H9 (cell line): ENCODE measurements at regions not wholly inside any gene's neighbourhood (a gene's known extent, or its start where the extent isn't known, plus 50 kb on each side); places are given as distances from the start of the nearest gene placed in this dataset.

Experiments
- DNase-seq: peaks from one replicate; pipeline ENCODE4 v3.0.0-alpha.2; 2017
- H2AFZ ChIP-seq: one replicate; pipeline ENCODE4 v1.6.1; 2013; ENCODE audit warnings: mild to moderate bottlenecking, low read length, control low read depth, moderate library complexity
- H2AK5ac ChIP-seq: 2 replicates; pipeline ENCODE4 v1.6.1; 2013; ENCODE audit warnings: low read length, control low read depth, mixed read lengths; ENCODE audit not compliant: insufficient read length
- H2BK120ac ChIP-seq: one replicate; pipeline ENCODE4 v1.6.1; 2013; ENCODE audit warnings: low read depth, mild to moderate bottlenecking, low read length, control low read depth, inconsistent platforms; ENCODE audit not compliant: poor library complexity, severe bottlenecking
- H2BK12ac ChIP-seq: 2 replicates; pipeline ENCODE4 v1.6.1; 2013; ENCODE audit warnings: low read length, control low read depth, mixed read lengths, low read depth; ENCODE audit not compliant: insufficient read length
- H2BK15ac ChIP-seq: 2 replicates; pipeline ENCODE4 v1.6.1; 2013; ENCODE audit warnings: low read depth, low read length, control low read depth
- H2BK20ac ChIP-seq: one replicate; pipeline ENCODE4 v1.6.1; 2013; ENCODE audit warnings: low read depth, mild to moderate bottlenecking, low read length, control low read depth, inconsistent platforms; ENCODE audit not compliant: poor library complexity, severe bottlenecking
- H2BK5ac ChIP-seq: 2 replicates; pipeline ENCODE4 v1.6.1; 2013; ENCODE audit warnings: low read length, control low read depth, mixed read lengths; ENCODE audit not compliant: insufficient read length
- H3K14ac ChIP-seq: 2 replicates; pipeline ENCODE4 v1.6.1; 2013; ENCODE audit warnings: low read length, control low read depth; ENCODE audit not compliant: insufficient read depth
- H3K18ac ChIP-seq: 2 replicates; pipeline ENCODE4 v1.6.1; 2013; ENCODE audit warnings: low read depth, mild to moderate bottlenecking, mixed read lengths, low read length, control low read depth; ENCODE audit not compliant: insufficient read length
- H3K23ac ChIP-seq: 2 replicates; pipeline ENCODE4 v1.6.1; 2013; ENCODE audit warnings: low read length, control low read depth, mixed read lengths, low read depth; ENCODE audit not compliant: insufficient read length
- H3K23me2 ChIP-seq: 2 replicates; pipeline ENCODE4 v1.6.1; 2013; ENCODE audit warnings: low read depth, mild to moderate bottlenecking, mixed read lengths, low read length, control low read depth; ENCODE audit not compliant: insufficient read length, poor library complexity, severe bottlenecking
- H3K27ac ChIP-seq: 2 replicates; pipeline ENCODE4 v1.5.1; 2013; ENCODE audit warnings: low read length, control low read depth, mixed read lengths, low read depth; ENCODE audit not compliant: insufficient read length
- H3K27me3 ChIP-seq: 2 replicates; pipeline ENCODE4 v1.6.1; 2013; ENCODE audit warnings: low read length, control low read depth, inconsistent platforms; ENCODE audit not compliant: insufficient read depth
- H3K4ac ChIP-seq: 2 replicates; pipeline ENCODE4 v1.6.1; 2013; ENCODE audit warnings: low read depth, mild to moderate bottlenecking, control low read depth, inconsistent platforms, low read length, moderate library complexity
- H3K4me1 ChIP-seq: 2 replicates; pipeline ENCODE4 v1.6.1; 2013; ENCODE audit warnings: low read length, control low read depth, inconsistent platforms; ENCODE audit not compliant: insufficient read depth
- H3K4me2 ChIP-seq: 2 replicates; pipeline ENCODE4 v1.6.1; 2013; ENCODE audit warnings: low read length, control low read depth, mixed read lengths; ENCODE audit not compliant: insufficient read length, insufficient read depth
- H3K56ac ChIP-seq: 2 replicates; pipeline ENCODE4 v1.6.1; 2013; ENCODE audit warnings: low read depth, mild to moderate bottlenecking, mixed read lengths, low read length, control low read depth; ENCODE audit not compliant: insufficient read length
- H3K79me1 ChIP-seq: 2 replicates; pipeline ENCODE4 v1.6.1; 2013; ENCODE audit warnings: low read depth, mild to moderate bottlenecking, moderate library complexity, low read length, control low read depth, inconsistent platforms; ENCODE audit not compliant: insufficient read depth, poor library complexity, severe bottlenecking
- H3K79me2 ChIP-seq: 2 replicates; pipeline ENCODE4 v1.6.1; 2013; ENCODE audit warnings: low read length, control low read depth, inconsistent platforms; ENCODE audit not compliant: insufficient read depth
- H3K9ac ChIP-seq: 2 replicates; pipeline ENCODE4 v1.6.1; 2013; ENCODE audit warnings: low read length, control low read depth, mixed read lengths; ENCODE audit not compliant: insufficient read length; ENCODE audit errors: extremely low read depth
- H3K9me3 ChIP-seq: one replicate; pipeline ENCODE4 v1.6.1; 2013; ENCODE audit warnings: low read depth, low read length, inconsistent platforms; ENCODE audit not compliant: control insufficient read depth
- H3T11ph ChIP-seq: one replicate; pipeline ENCODE4 v1.6.1; 2013; ENCODE audit warnings: mild to moderate bottlenecking, low read length, control low read depth, inconsistent platforms
- H4K20me1 ChIP-seq: one replicate; pipeline ENCODE4 v1.6.1; 2013; ENCODE audit not compliant: control insufficient read depth, insufficient read length, insufficient read depth
- H4K5ac ChIP-seq: 2 replicates; pipeline ENCODE4 v1.6.1; 2013; ENCODE audit warnings: low read depth, mild to moderate bottlenecking, mixed read lengths, low read length, control low read depth; ENCODE audit not compliant: insufficient read length
- H4K8ac ChIP-seq: replicated peaks from 2 replicates; pipeline ENCODE4 v1.6.1; 2013; ENCODE audit warnings: low read length, control low read depth, mixed read lengths, low read depth; ENCODE audit not compliant: insufficient read length
- H4K91ac ChIP-seq: 2 replicates; pipeline ENCODE4 v1.6.1; 2013; ENCODE audit warnings: low read depth, mild to moderate bottlenecking, moderate library complexity, mixed read lengths, low read length, control low read depth; ENCODE audit not compliant: insufficient read length
- H3K27ac Mint-ChIP-seq, 3 experiments: 2 replicates in 2 of 3; 3 replicates in 1 of 3; pipeline ENCODE4 v1.8.0; 2020 to 2021; ENCODE audit warnings: mixed read lengths in 3 of 3, mild to moderate bottlenecking in 1 of 3, moderate library complexity in 1 of 3
- H3K27me3 Mint-ChIP-seq: 2 replicates; pipeline ENCODE4 v1.8.0; 2021; ENCODE audit warnings: low read depth, mild to moderate bottlenecking, moderate library complexity, mixed read lengths
- H3K36me3 Mint-ChIP-seq, 3 experiments: 2 replicates in 2 of 3; 3 replicates in 1 of 3; pipeline ENCODE4 v1.8.0; 2020 to 2021; ENCODE audit warnings: low read depth in 3 of 3, mixed read lengths in 3 of 3; ENCODE audit not compliant: insufficient read depth in 1 of 3
- H3K4me1 Mint-ChIP-seq, 2 experiments: 2 replicates each; pipeline ENCODE4 v1.8.0; 2020; ENCODE audit warnings: mixed read lengths in 2 of 2
- H3K4me3 Mint-ChIP-seq, 2 experiments: 2 replicates in 1 of 2; 3 replicates in 1 of 2; pipeline ENCODE4 v1.8.0; 2020 to 2021; ENCODE audit warnings: mild to moderate bottlenecking in 2 of 2, mixed read lengths in 2 of 2, moderate library complexity in 1 of 2
- H3K9me3 Mint-ChIP-seq, 2 experiments: 2 replicates in 1 of 2; 3 replicates in 1 of 2; pipeline ENCODE4 v1.8.0; 2020; ENCODE audit warnings: mild to moderate bottlenecking in 2 of 2, mixed read lengths in 2 of 2, moderate library complexity in 1 of 2
- CTCF ChIP-seq: fragments of 200-600 bp; sonication (generic); conservative IDR thresholded peaks from 3 replicates; pipeline ENCODE4 v1.8.0; 2021; ENCODE audit warnings: antibody characterized with exemption, mild to moderate bottlenecking

GRCh38 chr4:123182289-123182688 is 214.3 kb upstream of the SPRY1 start:
- Mint-ChIP-seq H3K27ac (peak overlapping the region in 1 of 3 experiments; percentile 30; a peak in 1 of 7 replicates), H3K9me3 (no peaks in the 10 kb centered on the region), H3K4me1 (peaks cover 9 to 10% of the 10 kb centered on the region in 2 experiments), H3K36me3 (no peaks in the 10 kb centered on the region), H3K4me3 (no peak overlapping the region), H3K27me3 (no peaks in the 10 kb centered on the region)
- no peaks in the 10 kb centered on the region for H3K79me1 ChIP-seq
- no peak overlapping the region for H3K4ac ChIP-seq
- H3K79me2 ChIP-seq: no peaks in the 10 kb centered on the region
- H3K56ac ChIP-seq: no peak overlapping the region
- H3K23ac ChIP-seq: no peak overlapping the region
- no peak overlapping the region for H3K27ac ChIP-seq
- H3T11ph ChIP-seq: no peak overlapping the region
- 0 out of 2 replicates have a peak, but pooled peaks cover 2% of the 10 kb centered on the region for H3K4me1 ChIP-seq
- no peak overlapping the region for H3K14ac ChIP-seq
- H4K5ac ChIP-seq: no peak overlapping the region
- no peak overlapping the region for H4K8ac ChIP-seq
- H2BK20ac ChIP-seq: no peak overlapping the region
- no peak overlapping the region for H3K9ac ChIP-seq
- H2AFZ ChIP-seq: no peak overlapping the region
- no peak overlapping the region for H2BK120ac ChIP-seq
- no peaks in the 10 kb centered on the region for H3K23me2 ChIP-seq
- no peak for DNase-seq
- H3K18ac ChIP-seq: no peak overlapping the region
- no peak overlapping the region for H2BK15ac ChIP-seq
- no peak for TF ChIP-seq CTCF
- H3K27me3 ChIP-seq: no peaks in the 10 kb centered on the region
- H4K91ac ChIP-seq: no peak overlapping the region
- no peak overlapping the region for H2AK5ac ChIP-seq
- H3K4me2 ChIP-seq: no peak overlapping the region
- H4K20me1 ChIP-seq: no peaks in the 10 kb centered on the region
- no peak overlapping the region for H2BK12ac ChIP-seq
- no peak overlapping the region for H2BK5ac ChIP-seq
- H3K9me3 ChIP-seq: no peaks in the 10 kb centered on the region
